ENCODE measurements at regions not wholly inside any gene's neighbourhood (a gene's known extent, or its start where the extent isn't known, plus 50 kb on each side); places are given as distances from the start of the nearest gene placed in this dataset.

DNA sequence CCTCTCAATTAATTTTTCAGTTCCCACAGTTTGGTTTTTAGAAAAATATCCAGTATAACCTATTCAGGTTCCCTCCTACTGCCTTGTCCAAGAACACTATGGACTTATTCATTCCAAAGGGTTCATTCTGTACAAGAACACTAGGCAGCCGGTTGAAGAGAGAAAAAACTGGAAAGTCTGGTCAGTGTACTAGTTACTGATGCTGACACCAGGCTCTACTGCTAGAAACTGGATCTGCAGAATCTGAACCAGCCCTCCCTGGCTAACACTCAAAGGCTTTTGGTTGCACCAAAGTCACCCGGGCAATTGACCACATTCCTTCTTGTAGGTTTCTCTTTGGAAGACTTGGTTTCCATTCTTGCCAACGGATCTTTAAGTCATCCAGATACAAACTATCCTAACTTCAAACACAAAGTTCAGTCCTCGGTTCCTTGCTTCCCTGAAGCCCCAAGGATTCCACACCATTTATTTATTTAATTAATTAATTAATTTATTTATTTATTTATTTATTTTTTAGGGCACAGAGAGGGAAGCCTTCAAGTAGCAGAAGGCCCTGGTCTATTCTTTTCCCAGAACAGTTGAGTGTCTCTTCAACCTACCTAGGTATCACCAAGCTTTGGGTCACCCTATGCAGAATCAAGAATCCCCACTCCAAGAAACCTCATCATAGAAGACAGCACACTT is 268.1 kb downstream of the ADGB start:
- TF ChIP-seq POLR2A (IDR thresholded peaks at IDR 0.05), result no peak
- TF ChIP-seq, protein P1, sequence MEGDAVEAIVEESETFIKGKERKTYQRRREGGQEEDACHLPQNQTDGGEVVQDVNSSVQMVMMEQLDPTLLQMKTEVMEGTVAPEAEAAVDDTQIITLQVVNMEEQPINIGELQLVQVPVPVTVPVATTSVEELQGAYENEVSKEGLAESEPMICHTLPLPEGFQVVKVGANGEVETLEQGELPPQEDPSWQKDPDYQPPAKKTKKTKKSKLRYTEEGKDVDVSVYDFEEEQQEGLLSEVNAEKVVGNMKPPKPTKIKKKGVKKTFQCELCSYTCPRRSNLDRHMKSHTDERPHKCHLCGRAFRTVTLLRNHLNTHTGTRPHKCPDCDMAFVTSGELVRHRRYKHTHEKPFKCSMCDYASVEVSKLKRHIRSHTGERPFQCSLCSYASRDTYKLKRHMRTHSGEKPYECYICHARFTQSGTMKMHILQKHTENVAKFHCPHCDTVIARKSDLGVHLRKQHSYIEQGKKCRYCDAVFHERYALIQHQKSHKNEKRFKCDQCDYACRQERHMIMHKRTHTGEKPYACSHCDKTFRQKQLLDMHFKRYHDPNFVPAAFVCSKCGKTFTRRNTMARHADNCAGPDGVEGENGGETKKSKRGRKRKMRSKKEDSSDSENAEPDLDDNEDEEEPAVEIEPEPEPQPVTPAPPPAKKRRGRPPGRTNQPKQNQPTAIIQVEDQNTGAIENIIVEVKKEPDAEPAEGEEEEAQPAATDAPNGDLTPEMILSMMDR (IDR thresholded peaks at IDR 0.05), result no peak
